ENCODE measurements at regions not wholly inside any gene's neighbourhood (a gene's known extent, or its start where the extent isn't known, plus 50 kb on each side); places are given as distances from the start of the nearest gene placed in this dataset.

- DNase-seq, result no peak
These were observed 106.9 kb downstream of the TBC1D30 start for GRCh38 chr12:64931321-64931720.

DNA sequence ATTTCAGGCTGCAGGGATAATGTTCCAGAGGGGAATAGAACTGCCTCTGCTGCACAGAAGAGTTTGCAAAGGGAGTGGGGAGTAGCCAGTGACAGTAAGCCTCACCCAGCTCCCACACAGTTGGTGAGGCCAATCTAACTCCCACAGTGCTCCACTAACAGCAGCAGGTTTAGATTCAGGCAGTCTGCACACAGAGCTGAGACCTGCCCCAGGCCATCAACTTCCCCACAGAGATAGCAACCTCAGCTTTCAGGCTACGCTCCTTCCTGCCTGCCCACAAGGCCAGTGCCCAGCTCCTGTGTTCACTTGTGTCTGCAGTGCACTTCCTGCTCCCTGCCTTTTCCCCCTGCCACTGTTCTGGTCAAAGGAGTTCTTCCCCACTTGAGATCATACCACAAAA lies 107.5 kb downstream of the TBC1D30 start:
- no peak for DNase-seq

GRCh38 chr12:64933791-64934190 lies 109.3 kb downstream of the TBC1D30 start:
- DNase-seq, result no peak

GRCh38 chr12:64937452-64937851 lies 113.0 kb downstream of the TBC1D30 start:
- peak in 1 of 2 donors; percentile 5 for DNase-seq

DNA sequence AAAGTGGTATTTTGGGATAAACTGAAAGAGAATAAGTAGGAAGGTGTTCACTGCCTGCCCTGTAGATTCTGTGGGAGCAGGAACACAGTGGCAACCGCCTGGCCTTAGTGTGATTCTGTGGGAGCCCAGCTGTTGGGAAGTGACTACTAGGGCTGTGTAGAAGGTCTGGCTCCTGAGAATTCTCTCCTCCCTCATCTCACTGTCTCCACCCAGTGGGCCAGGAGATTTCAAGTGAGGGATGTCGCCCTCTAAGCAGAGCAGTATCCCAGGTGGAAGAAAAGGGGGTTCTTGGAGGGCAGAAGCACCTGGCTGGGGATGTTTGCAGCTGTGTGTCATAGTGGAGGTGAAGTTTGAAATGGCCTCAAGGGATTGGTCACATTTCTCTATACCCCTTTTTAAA lies 113.7 kb downstream of the TBC1D30 start:
- DNase-seq, result no peak

DNA sequence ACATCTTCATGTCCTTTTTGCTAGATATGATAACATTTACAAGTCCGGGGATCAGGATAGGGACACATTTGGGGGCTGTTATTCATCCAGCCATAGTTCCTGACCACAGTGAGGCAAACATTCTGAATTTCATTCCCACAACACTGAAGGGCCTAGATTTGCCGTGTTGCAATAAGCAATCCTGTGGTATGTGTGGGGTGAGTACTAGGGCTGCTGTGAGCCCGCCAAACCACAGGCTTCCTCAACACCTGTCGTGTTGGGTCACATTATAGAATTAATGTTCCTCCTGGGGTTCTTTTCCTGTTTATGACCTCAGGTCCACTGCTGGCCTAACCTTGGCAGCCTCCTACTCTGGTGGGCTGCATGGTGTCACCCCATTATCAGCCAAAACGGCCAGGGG lies 119.2 kb downstream of the TBC1D30 start:
- no peak for DNase-seq

GRCh38 chr12:64944966-64945365 lies 120.5 kb downstream of the TBC1D30 start:
- DNase-seq, result no peak

- no peak for DNase-seq
These were observed 121.8 kb downstream of the TBC1D30 start for GRCh38 chr12:64946132-64946829.

GRCh38 chr12:64950711-64951298 lies 126.4 kb downstream of the TBC1D30 start:
- DNase-seq, result no peak

GRCh38 chr12:64951944-64952343 lies 127.5 kb downstream of the TBC1D30 start:
- DNase-seq, result no peak

GRCh38 chr12:64955746-64956145 lies 131.3 kb downstream of the TBC1D30 start:
- DNase-seq, result no peak

GRCh38 chr12:64965920-64966319 lies 141.5 kb downstream of the TBC1D30 start:
- DNase-seq, result no peak

DNA sequence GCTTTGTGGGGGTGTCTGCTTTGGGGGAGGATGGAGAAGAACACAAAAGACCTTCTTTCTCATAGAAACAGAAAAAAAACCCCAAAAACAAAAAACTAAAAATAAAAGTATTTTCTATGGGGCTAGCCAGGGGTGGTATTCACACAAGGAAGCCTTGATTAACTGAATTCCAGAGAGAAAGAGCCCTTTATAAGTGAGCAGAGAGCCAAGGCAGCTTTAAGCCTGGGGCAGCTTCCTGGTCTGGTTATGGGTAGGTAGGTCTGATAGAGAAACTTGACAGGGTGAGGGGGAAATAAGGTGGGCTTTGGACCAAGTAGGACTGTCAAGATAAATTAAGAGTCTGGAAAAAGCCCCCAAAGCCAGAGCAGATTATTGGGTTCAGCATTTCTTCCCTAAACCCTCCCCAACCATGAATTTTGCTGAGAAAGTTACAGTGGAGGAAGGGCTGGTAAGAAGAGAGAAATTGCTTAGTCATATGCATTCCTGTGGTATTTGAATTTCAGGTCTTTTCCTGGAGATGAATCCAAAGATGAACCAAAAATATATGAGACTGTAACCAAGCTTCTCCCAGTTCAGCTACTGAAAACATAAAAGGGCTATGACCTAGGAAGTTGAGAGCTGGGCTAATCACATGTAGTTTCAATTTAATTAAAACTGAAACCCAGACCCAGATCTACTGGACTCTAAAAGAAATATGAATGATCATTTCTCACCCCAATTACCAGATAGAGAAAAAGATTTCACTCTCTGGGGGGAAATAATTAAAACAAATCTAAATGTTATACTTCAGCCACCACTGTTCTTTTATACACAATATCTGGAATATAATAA lies 144.8 kb downstream of the TBC1D30 start:
- DNase-seq, result no peak

- no peak for DNase-seq
These were observed 145.0 kb downstream of the WIF1 start for GRCh38 chr12:64976131-64976530.

- no peak for DNase-seq
These were observed 137.3 kb downstream of the WIF1 start for GRCh38 chr12:64983771-64984278.

DNA sequence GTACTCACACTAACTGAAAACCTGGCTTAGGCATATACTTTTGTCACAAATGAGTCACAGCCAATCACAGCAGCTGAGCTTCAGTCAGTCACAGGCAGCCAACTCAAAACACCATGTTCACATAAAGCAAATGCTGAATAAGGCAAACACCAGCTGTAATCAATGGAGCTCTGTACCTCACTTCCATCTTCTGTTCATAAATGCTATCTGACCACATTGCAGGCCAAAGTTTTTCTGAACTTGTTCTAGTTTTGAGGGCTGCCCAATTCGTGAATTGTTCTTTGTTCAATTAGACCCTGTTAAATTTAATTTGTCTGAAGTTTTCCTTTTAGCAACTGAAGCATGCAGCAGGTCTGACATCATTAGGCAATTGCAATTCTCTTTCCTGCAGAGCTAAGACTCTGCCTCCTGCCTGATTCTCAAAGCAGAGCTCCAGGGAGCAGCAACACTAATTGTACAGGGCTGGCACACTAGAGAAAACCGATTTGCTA lies 129.9 kb downstream of the WIF1 start:
- no peak for DNase-seq

GRCh38 chr12:64992116-64992515 lies 129.0 kb downstream of the WIF1 start:
- DNase-seq, result no peak

DNA sequence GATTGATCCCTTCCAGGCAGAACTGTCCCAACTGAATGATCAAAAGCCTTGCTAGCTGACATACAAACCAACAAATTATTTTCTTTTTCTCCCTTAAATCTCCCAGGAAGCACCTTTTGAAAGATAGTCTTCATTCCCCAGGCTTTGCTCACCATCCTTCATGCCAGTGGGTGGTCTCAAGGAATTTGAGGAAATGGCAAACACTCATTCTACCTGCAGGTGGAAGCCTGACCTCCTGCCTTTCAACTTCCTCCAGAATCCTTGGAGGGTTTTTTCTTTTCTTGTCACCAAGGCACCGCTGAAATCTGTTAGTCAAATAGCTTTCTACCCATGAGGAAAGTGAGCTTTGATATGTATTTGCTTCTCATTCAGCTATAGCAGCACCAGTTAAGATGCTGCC lies 128.5 kb downstream of the WIF1 start:
- DNase-seq, result no peak

DNA sequence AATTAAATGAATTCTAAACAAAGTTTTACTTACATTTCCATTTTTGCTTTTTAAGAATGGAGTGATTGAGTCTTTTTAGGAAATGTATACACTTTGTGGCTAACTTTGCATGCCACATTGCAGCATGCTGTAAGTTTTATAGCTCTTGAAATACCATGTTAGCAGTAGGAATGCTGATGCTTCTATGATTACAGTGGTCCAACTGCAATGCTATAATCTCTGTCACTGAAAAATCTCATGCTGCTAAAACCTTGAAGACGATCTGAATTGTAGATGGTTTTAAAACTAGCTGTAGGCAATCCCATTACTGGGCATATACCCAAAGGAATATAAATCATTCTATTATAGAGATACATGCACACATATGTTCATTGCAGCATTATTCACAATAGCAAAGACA lies 127.6 kb downstream of the WIF1 start:
- no peak for DNase-seq

DNA sequence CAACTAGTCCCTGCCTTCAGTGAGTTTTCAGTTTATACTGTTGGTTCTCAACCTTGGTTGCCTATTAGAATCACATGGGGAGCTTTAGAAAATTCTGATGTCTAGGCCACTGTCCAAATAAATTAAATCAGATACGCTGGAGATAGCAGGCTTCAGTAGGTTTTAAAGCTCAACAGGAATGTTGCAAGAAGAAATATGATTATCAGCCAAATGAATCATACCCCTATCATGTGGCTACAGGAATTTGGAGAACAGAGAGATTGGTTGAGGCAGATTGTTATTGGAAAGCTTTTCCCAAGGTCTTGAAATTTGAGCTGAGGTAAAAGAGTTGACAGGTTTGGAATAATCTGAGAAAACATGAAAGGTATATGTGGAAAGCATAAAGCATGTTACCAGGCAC lies 125.3 kb downstream of the WIF1 start:
- no peak for DNase-seq

DNA sequence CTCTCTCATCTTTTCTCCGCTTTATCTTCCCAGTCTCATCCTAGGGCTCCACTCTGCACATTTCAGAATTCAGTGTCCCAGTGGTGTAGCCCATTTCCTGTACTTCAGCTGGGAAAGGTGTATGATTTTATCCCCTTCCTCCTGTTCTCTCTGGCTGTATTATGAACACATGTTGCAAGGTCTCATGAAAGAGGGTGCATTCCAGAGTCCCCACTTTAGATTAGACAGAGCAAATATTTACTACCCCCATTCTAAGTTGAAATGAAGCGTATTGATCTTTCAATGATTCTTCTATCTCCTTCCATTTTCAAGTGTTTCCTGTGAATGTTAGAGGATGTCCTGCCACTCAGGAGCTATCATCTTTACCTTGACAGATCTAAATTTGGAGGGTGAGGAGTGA lies 123.2 kb downstream of the WIF1 start:
- DNase-seq, result no peak

DNA sequence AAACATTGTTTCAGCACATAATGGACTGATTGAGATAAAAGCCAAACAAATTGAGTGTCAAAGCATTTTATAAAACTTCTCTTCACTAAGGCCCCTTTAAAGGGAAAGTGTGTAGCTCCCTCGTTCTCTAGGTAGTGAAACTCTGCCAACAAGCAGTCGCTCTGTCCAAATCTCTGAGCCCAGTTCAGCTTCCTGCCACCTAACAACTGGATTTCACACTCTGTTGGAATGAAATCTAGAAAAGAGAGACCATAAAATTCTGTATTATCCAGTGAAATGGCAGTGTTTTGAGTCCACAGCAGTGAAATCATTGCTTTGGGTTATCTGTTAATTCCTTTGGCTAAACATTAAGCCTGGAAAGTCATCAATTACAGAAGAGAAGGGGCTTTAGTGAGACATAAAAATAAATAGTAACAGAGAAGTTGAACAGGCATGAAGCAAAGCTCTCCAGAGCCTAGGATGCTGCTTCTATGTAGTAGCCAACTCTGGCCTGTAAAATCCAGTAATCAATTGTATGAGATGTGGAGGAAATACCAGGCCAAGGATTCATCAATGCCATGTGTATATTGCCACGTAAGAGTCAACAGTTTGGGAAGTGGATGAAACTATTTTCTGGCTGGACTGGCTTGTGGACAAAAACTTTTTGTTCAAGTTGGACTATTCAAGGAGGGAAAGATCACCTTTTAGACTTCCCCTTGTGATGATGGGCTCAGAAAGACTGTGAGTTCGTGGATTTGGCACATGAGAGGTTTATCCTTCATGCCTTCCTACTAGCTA lies 122.5 kb downstream of the WIF1 start:
- no peak for DNase-seq

- no peak for DNase-seq
These were observed 122.0 kb downstream of the WIF1 start for GRCh38 chr12:64999148-64999425.

Measured in inflammatory macrophage treated with lipopolysaccharide for 1 hour (primary cell).